GM21381 (cell line): ENCODE measurements at regions not wholly inside any gene's neighbourhood (a gene's known extent, or its start where the extent isn't known, plus 50 kb on each side); places are given as distances from the start of the nearest gene placed in this dataset.
"Not testable (repeated sequence)": the region's sequence is repeated elsewhere in the genome, so short reads cannot be mapped to it uniquely, and the experiment has no call there.

ENCODE experiments used
- ATAC-seq: cut with Tn5 transposase; IDR thresholded peaks from one replicate; pipeline ENCODE4 v1.9.1; 2021; ENCODE audit warnings: mild to moderate bottlenecking, moderate library complexity; ENCODE audit not compliant: unreplicated experiment

DNA sequence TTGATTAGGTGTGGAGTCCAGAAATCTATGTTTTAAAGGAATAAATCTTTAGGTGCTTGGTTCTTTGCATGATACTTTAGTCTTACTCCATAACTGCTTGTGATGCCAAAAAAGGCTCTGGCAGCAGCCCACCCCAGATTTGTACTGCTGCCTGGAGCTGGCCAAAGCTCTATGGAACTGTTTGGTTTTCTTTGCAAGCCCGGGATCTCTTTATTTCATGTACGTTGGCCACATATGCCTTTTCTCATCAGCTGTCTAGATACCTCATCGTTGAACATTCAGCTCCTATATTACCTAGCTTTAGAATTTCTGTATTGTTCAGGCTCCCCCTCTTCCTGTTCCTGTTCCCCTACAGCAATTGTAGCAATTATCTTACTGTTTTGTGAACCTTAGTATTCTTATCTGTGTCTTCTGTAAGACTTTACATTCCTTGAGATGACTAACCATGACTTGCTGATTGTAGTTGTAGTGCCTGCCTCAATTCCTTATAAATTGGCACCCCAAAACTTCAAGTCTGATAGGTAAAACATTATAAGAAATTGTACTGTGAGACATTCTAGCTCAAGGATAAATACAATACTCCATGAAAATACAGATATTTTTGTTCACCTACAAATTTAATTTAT lies 199.4 kb upstream of the GPRIN3 start:
- ATAC-seq, result no peak

DNA sequence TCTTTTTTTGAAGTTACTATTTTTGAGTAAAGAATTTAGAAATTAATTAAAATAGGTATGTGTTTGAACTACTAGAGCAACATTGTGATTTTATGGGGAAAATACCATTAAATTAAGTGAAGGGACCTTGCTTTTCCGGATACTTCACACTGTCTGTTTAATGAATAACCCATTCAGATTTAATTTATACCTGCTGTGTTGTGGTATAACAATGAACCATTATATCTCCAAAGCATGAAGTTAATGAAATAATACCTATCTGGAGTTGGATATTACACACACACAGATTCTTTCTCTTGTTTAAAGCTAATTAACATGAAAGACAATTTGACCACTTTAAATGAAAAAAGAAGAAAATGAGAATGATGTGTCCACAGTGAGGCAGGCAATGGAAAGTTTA lies 195.0 kb upstream of the GPRIN3 start:
- ATAC-seq, result no peak

DNA sequence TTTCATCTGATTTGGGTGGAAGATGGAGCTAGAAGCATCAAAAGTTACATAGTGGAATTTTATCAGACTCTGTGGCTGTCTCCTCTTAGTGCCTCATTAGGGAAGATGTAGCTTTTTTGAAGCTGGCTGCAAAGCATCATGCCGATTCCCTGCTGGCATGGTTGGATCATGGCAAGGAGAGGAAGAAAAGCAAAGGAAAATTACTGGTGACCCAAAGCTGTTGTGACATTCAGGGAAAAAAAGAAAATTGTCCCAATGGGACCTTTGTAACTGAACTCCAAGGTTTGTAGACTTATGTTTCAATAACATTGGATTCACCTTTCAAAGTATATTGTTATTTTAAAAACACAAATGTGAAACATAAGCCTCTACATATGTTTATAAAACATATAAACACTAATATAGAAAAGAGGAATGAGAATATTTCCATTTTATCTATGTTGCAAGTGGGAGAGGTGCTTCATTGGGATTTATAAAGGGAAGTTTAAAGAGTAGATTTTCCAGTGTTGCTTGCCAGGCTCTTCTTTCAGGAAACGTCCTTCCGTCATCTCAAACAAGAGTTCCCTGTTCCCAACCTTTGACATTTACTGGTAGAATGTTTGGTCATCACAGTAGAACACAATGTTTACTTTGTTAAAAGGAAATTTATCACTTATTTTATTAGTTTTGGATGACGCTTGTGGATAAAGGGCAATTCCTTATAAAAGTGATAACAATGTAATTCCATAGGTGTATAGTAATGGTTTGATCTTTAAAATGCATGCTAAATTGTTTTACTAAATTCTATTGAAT lies 190.1 kb upstream of the GPRIN3 start:
- no peak for ATAC-seq

DNA sequence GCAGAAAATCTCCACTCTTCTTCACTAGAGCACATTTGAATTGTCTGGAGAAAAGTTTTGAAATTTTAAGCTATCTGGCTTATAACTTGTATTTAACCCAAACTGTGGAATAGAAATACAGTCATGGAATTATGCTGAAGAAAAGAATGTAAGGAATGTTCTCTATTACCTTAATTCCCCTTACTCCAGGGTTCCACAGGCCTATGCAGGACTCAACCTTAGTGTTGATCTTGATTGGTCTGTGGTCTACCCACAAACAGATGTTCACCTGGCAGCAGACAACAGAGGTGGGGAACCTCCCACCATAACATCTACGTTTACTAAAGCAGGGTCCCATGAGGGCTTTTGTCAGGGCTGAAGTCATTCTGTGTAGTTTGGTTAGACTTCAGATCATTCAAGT lies 189.3 kb upstream of the GPRIN3 start:
- ATAC-seq, result no peak

DNA sequence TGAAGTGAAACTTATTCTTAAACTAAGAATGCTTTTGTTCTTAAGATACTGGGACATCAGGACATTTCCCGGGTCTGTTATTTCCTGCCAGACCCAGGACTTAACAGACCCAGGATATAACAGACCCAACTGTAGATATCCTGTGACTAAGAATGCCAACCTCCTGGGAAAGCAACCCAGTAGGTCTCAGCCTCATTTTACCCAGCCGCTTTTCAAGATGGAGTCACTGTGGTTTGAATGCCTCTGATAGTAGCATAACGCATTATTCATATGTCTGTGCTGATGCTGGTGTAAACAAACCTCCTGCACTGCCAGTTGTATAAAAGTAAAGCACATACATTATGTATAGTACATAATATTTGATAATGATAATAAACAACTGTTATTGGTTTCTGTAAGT lies 185.8 kb upstream of the GPRIN3 start:
- no peak for ATAC-seq

DNA sequence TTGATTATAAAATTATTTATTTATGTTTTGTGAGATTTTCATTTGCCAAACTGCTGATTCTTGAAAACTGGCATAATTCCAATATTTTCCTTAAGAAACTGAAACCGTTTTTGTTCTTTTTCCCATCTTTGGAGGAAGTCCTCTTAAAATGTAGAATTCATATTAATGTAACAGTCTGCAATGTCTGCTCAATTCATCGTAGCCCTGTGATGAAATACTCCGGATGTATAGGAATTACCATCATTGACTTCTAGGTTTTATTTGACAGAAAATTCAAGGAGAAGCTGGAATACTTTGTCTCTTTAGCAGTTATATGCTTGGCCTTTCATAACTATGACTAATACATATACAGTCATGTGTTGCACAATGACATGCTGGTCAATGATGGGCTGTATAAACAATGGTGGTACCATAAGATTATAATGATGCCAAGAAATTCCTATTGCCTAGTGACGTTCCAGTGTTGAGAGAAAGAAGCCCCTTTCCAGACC lies 185.0 kb upstream of the GPRIN3 start:
- ATAC-seq, result no peak

DNA sequence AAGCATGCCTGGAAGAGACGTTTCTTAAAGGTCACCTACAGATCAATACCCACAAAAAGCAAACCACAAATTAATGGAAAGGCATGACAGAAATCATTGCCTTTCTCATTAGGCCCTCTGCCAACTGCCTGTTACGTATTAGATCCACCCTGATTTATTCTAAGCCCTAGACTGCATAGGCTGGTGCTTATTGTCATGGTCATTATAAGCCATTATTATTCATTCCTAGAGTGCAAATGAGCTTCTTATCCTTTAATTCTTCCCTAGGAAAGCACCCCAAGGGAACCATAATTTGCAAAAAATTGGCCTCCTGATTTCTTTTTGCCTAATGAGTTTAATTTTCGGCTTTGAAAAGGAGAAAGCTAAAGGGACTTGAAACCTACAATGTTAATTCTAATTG lies 184.2 kb upstream of the GPRIN3 start:
- ATAC-seq, result no peak

DNA sequence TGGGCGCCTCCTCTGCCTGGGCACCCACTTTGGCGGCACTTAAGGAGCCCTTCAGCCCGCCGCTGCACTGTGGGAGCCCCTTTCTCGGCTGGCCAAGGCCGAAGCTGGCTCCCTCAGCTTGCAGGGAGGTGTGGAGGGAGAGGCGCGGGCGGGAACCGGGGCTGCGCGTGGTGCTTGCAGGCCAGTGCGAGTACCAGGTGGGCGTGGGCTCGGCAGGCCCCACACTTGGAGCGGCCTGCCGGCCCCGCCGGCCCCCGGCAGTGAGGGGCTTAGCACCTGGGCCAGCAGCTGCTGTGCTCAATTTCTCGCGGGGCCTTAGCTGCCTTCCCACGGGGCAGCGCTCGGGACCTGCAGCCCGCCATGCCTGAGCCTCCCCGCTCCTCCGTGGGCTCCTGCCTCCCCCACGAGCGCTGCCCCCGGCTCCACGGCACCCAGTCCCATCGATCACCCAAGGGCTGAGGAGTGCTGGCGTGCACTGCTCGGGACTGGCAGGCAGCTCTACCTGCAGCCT lies 182.4 kb upstream of the GPRIN3 start:
- not testable (repeated sequence) for ATAC-seq

DNA sequence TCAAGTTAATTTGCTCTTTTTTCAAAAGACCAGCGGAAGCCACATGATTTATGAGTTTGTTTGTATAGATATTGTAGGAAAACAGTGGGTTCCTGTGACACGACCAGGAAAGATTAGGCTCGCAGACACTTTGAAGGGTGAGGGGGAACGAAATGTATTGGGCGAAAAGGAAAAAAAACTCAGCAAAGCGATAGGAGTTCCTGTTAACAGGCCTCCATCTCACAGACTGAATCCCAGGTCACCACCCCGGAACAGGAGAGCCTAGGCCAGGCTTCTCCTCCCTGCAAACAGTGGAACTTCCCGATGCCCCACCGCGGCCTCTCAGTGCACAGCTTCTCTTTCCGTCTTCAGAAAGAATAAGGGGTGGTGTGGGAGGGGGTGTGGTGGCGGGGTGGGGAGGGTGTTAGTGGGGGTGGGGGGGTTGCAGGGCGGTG lies 181.8 kb upstream of the GPRIN3 start:
- no peak for ATAC-seq

DNA sequence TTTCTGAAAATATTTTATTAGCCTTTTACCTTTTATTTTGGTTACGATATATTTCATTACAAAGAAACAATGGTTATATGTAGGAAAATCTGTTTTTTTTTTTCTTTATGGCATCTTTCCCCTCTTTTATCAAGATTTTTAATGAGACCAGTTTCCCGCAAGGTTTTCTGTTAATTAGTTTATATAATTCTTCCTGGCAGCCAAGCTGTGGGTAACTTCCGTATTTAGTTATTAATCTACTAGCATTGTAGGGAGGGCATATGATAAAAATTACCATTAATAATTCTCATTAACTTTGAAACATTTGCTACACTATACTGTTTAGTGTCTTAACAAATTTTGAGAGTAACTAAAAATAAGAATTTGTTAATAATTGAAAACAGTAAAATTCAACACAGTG lies 181.1 kb upstream of the GPRIN3 start:
- ATAC-seq, result no peak

DNA sequence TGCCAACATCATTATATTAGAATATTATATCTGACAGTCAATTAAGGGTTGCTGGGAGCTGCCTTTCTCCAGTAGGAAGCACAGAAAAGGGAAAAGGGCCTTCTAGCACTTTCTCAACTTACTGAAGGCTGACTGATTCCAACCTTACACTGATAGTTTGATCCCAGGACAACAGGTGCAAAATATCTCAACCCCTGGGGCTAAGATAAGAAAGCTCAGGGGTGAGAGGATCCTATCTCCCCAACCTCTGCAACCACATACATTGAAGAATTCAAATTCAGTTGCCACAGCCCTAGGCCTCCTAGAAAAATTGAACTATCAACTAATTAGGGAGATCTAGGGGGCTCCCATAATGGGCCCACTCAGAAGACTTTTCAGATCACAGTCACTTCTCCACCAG lies 179.1 kb upstream of the GPRIN3 start:
- no peak for ATAC-seq

DNA sequence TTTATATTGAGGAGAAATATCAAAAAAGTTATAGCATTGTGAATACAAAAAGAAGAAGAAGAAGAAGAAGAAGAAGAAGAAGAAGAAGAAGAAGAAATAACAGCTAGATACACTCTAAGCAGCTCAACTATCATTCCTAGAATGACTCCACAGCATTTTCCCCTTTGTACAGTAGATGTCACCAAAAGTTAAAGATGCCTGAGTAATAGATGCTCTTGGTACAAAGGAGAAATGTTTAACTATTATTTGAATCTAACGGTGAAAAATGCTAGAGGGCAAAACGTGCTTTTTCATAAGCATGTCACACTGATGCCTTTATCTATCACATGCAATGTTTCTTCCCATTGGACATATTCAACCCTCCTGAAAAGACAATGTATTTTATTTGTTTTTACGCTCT lies 178.4 kb upstream of the GPRIN3 start:
- no peak for ATAC-seq

DNA sequence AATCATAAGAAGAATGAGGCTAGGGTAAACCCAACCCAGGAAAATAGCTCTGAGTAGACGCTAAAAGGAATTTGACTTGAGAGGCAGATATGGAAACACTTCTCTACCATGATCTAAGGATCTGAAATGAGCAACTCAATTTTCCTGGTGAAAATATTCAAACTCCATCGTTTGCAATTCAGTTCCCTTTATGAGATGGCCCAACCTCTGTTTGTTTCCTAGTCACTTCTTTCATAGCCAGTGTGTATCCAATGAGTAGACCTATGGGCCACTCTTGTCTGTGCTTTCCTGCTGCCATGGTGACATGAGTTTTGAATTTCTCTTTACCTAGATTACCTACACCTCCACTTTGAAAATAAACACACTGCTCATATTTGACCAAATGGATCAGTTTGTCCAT lies 176.2 kb upstream of the GPRIN3 start:
- no peak for ATAC-seq

DNA sequence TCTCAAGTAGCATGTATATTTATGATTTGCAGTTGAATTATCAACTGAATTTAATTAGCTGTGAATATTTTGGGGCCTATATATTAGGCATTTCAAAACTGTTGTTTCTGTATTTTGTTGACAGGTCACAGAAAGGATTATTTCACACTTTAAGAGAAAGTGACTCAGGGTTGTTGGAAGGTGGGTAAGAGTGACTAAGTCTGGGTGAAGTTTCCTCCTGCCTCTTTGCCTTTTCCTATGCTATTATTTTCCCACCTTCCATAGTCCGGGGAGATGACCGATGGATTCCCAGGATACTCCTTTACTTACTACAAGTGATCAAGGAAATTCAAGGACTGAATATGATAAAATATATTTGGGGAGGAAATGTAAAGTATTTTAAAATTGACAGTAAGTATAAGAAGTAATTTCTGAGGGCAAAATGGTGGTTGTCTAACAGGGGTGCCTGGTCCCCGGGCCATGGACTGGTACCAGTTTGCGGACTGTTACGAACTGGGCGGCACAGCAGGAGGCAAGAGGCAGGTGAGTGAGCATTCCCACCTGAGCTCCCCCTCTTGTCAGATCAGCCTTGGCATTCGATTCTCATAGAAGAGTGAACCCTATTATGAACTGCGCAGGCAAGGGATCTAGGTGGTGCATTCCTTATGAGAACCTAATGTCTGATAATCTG lies 175.5 kb upstream of the GPRIN3 start:
- no peak for ATAC-seq

DNA sequence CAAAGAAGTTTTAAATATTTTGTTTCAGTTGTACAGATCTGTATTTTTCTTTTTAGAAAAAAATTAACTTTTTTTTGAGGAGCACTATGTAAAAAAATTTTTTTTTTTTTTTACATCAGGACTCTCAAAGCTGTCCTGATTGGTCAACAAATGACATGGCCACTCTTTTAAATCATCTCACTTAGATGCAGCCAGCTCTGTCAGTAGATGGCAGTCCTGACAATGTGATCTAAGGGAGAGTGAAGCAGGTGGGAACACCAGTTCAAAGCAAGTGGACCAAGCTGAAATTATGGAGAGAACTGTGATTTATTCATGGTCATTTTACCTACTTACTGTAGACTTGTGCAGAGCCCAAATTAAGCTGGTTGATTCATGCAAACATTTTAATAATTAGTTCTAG lies 174.7 kb upstream of the GPRIN3 start:
- peak; percentile 81 for ATAC-seq

DNA sequence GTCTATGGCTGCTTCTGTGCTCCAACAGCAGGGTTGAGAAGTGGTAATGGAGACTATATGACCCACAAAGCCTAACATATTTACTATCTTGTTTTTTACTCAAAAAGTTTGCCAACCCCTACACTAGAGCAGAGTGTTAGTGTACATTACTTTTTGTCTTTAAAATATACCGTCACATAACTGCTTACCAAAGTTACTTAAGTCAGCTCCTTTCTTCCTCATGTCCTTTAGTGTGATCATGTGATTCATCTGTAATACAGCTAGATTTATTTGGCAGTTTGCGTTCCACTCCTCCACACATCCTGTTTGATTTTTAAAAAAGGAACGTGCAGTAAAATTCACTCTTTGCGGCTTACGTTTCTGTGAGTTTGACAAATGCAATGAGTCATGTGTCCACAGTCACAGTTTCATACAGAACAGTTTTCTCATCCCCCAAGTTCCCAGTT lies 162.4 kb upstream of the GPRIN3 start:
- ATAC-seq, result peak; percentile 93

DNA sequence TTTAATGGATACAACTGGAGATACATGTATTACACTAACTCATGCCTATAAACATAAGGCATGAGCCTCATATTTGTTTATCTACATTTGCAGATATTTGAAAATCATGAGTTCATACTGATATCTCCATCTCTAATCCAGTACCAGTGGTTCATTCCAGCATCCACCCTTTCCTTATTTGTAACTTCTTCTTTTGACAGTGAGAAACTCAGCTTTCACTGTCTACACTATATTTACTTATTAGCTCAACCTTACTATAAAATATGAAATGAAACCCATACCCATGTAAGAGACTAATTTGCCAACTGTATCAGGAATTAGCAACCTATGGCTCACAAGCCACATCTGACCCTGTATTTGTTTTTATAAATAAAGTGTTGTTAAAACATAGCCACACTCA lies 161.9 kb upstream of the GPRIN3 start:
- peak; percentile 14 for ATAC-seq

DNA sequence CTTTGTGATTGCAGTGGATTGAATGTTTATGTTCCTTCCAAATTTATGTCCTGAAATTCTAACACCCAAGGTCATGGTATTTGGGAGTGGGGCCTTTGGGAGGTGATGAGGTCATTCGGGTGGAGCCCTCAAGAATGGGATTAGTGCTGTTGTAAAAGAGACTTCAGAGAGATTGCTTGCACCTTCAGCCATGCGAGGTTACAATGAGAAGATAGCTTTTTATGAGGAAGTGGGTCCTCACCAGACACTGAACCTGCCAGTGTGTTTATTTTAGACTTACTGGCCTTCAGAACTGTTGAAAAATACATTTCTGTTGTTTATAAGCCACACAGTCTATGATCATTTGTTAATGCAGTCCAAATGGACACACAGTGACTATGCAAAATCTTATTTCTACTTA lies 161.0 kb upstream of the GPRIN3 start:
- no peak for ATAC-seq

DNA sequence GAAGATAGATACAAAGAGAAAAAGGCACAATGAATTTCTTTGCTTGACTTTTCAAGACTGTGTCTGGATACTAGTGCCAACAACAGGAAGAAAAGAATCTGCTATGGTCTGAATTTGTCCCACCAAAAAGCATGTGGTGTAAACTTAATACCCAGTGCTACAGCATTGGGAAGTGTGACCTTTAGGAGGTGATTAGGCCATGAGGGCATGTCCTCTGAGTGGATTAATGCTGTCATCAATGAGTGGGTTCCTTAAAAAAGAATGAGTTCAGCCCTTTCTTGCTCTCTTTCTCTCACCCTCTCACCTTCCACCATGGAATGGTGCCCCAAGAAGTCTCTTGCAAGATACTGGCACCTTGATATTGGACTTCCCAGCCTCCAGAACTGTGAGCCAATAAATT lies 155.7 kb upstream of the GPRIN3 start:
- no peak for ATAC-seq

DNA sequence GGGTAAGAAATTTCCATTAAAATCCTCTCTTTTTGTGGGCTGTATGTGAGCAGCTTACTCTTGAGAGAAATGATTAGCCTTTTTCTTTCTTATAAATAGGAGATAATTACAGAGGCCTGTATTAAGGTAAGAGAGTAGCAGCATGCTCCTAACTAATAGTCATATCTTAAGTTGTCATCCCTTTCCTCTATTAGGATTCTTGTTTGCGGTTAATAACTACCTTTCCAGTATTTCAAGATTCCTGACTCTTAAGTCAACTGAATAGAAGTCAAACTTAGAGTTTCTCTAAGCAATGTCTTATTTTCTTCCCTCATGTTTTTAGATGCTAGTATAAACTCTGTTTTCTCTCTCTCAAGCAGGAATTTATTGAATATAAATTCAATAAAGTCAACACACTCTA lies 139.9 kb upstream of the GPRIN3 start:
- ATAC-seq, result no peak

DNA sequence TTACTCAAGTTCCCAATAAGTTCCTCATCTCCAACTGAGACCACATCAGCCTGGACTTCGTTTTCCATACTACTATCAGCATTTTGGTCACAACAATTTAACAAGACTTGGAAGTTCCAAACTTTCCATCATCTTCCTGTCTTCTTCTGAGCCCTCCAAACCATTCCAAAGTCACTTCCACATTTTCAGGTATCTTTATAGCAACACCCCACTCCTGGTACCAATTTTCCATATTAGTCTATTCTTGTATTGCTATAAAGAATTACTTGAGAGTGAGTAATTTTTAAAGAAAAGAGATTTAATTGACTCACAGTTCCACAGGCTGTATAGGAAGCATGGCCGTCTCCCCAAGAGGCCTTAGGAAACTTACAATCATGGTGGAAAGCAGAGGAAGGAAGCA lies 138.6 kb upstream of the GPRIN3 start:
- ATAC-seq, result no peak

DNA sequence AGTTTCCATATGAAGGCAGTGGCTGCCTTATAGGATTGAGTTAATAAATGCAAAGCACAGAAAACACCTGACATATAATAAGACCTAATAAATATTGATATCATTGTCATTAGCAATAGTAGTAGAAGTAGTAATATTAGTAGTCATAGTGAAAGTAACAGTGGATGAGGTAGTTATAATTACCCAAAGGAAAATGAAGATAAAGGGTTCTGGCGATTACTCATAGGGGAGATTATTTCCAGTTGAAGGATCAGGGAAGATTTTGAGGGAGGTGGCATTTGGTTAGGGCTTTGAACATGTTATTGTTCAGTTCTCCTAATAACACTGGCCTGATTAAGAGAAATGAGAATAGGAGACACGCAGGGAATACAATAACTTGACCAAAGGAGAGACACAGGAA lies 131.9 kb upstream of the GPRIN3 start:
- ATAC-seq, result no peak
